ENCODE measurements at regions not wholly inside any gene's neighbourhood (a gene's known extent, or its start where the extent isn't known, plus 50 kb on each side); places are given as distances from the start of the nearest gene placed in this dataset.

DNA sequence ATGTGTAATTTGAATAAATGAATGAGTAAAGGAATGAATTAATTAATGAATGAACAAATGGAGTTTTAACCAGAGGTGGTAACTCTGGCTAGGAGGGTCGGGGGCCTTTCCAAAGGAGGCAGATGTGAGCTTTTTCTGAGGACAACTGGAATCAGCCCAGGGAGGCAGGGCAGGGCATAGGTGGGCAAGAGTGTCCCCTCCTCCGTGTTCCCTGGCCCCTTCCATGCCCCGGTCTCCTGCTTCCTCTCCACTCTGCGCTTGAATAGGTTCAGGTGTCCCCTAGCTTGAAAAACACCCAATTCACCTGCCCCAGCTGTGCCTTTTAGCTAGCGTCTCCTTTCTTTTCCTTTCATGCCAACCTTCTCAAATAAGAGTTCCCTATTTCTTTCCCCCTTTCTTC lies 473.1 kb downstream of the CDH26 start:
- H3K4me3 Mint-ChIP-seq (ENCODE audit: unreplicated experiment), result no peak overlapping the region
- no peaks in the 10 kb centered on the region for H3K36me3 Mint-ChIP-seq (ENCODE audit: insufficient read depth, unreplicated experiment)
- POLR2A ChIA-PET, result no interaction called here
- H3K9me3 Mint-ChIP-seq (ENCODE audit: unreplicated experiment), result no peaks in the 10 kb centered on the region
- CTCF ChIA-PET, result interaction anchor here (0.6 kb wide), 2 partner anchors 38 to 106 kb away, joined by 3 to 5 read pairs; no protein-coding TSS in a partner anchor
- no peak for DNase-seq (ENCODE audit: unreplicated experiment)
- H3K27me3 Mint-ChIP-seq (ENCODE audit: insufficient read depth, unreplicated experiment), result peaks cover 67% of the 10 kb centered on the region
- intact Hi-C loops (cut with micrococcal nuclease), result no loop called here
- no peak overlapping the region for H3K27ac Mint-ChIP-seq (ENCODE audit: low read depth, unreplicated experiment)
- BruUV-seq (replicated peaks), result no TSS peak
- TF ChIP-seq, protein P1, sequence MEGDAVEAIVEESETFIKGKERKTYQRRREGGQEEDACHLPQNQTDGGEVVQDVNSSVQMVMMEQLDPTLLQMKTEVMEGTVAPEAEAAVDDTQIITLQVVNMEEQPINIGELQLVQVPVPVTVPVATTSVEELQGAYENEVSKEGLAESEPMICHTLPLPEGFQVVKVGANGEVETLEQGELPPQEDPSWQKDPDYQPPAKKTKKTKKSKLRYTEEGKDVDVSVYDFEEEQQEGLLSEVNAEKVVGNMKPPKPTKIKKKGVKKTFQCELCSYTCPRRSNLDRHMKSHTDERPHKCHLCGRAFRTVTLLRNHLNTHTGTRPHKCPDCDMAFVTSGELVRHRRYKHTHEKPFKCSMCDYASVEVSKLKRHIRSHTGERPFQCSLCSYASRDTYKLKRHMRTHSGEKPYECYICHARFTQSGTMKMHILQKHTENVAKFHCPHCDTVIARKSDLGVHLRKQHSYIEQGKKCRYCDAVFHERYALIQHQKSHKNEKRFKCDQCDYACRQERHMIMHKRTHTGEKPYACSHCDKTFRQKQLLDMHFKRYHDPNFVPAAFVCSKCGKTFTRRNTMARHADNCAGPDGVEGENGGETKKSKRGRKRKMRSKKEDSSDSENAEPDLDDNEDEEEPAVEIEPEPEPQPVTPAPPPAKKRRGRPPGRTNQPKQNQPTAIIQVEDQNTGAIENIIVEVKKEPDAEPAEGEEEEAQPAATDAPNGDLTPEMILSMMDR (IDR thresholded peaks at IDR 0.05; ENCODE audit: unreplicated experiment), result no peak
- H3K4me1 Mint-ChIP-seq (ENCODE audit: insufficient read depth, unreplicated experiment), result no peaks in the 10 kb centered on the region

DNA sequence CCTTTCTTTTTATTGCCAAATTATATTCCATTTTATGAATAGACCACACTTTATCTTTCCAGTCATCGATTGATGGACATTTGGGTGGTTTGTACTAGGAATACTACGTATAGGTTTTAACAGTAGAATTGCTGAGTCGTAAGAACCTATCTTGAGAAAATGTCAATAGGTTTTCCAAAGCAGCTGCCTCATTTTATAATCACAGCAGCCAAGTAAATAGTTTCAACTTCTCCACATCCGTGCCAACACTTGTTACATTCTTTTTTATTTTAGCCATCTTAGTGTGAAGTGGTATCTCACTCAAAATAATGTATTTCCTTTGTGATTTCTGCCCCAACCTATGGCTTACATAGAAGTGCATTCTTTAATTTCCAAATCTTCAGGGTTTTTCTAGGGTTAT lies 479.2 kb downstream of the CDH26 start:
- ChIA-PET CTCF (no interaction called here), POLR2A (no interaction called here)
- H3K4me3 Mint-ChIP-seq (ENCODE audit: unreplicated experiment), result no peak overlapping the region
- TF ChIP-seq, protein P1 (IDR thresholded peaks at IDR 0.05; ENCODE audit: unreplicated experiment), result no peak
- no peaks in the 10 kb centered on the region for H3K4me1 Mint-ChIP-seq (ENCODE audit: insufficient read depth, unreplicated experiment)
- DNase-seq (ENCODE audit: unreplicated experiment), result no peak
- intact Hi-C loops (cut with micrococcal nuclease), result no loop called here
- peaks cover 8% of the 10 kb centered on the region for H3K9me3 Mint-ChIP-seq (ENCODE audit: unreplicated experiment)
- H3K36me3 Mint-ChIP-seq (ENCODE audit: insufficient read depth, unreplicated experiment), result no peaks in the 10 kb centered on the region
- H3K27me3 Mint-ChIP-seq (ENCODE audit: insufficient read depth, unreplicated experiment), result peaks cover 31% of the 10 kb centered on the region
- no peak overlapping the region for H3K27ac Mint-ChIP-seq (ENCODE audit: low read depth, unreplicated experiment)
- BruUV-seq (replicated peaks), result no TSS peak

DNA sequence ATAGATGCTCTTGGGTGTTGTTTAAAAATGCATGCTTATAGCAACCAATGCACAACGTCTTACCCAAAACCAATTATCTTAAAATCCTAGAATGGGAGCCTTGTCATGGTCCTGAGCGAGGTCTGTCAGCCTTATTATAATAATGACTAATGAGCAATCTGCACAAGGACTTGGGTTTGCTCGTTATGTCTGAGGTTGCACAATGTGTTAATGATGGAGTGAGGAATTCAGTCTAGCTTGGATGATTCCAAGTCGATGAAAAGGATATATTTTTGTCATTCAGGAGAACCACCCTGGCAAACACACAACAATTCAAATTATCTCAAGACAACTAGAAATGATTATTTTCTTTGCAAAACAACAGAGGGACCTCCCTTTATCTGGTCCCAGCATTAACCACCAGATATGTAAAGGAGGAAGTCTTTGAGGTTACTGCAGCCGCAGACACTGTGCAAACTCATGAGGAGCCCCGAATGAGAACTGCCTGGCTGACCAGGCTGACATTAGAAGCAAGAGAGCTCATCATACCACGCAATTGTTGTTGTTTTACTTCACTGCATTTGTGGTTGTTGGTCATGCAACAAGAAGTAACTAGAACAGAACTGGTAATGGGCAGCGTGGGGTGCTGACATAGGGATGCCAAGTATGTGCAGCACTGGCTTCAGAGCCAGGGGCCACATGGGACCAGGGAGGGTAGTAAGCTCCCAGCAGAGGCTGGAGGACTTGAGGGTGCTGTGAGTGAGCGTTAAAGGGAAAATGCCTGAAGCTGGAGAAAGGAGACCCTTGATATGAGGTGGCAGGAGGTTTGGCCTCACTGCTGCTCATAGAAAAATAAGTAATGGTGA lies 488.3 kb downstream of the CDH26 start:
- Mint-ChIP-seq H3K27ac (ENCODE audit: low read depth, unreplicated experiment) (no peak overlapping the region), H3K4me3 (ENCODE audit: unreplicated experiment) (no peak overlapping the region), H3K4me1 (ENCODE audit: insufficient read depth, unreplicated experiment) (no peaks in the 10 kb centered on the region), H3K27me3 (ENCODE audit: insufficient read depth, unreplicated experiment) (peaks cover 49% of the 10 kb centered on the region), H3K36me3 (ENCODE audit: insufficient read depth, unreplicated experiment) (no peaks in the 10 kb centered on the region), H3K9me3 (ENCODE audit: unreplicated experiment) (no peaks in the 10 kb centered on the region)
- CTCF ChIA-PET, result interaction anchor here (0.8 kb wide), 1 partner anchor 192 kb away, joined by 3 read pairs; no protein-coding TSS in a partner anchor
- BruUV-seq (replicated peaks), result no TSS peak
- DNase-seq (ENCODE audit: unreplicated experiment), result no peak
- intact Hi-C loops (cut with micrococcal nuclease), result no loop called here
- TF ChIP-seq, protein P1 (IDR thresholded peaks at IDR 0.05; ENCODE audit: unreplicated experiment), result no peak
- POLR2A ChIA-PET, result no interaction called here

DNA sequence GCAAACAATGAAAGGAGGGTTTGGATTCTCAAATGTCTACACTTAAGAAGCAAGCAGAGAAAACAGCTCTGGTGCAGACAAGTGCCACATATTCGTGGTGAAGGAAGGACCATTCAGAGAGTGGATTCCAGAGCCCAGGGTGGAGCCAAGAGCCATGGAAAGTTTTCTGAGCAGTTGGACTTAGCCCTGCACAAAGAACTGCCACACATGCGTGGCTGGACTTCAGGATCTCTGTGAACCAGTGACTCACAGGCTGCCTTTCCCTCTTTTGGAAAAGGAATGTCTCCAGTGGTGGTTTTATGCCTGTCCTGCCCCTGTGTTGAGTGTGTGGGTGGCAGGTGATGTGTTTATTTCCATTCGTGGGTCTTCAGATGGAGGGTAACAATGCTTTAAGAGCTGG lies 489.5 kb downstream of the CDH26 start:
- no TSS peak for BruUV-seq (replicated peaks)
- intact Hi-C loops (cut with micrococcal nuclease), result no loop called here
- Mint-ChIP-seq H3K9me3 (ENCODE audit: unreplicated experiment) (no peaks in the 10 kb centered on the region), H3K27ac (ENCODE audit: low read depth, unreplicated experiment) (no peak overlapping the region), H3K4me3 (ENCODE audit: unreplicated experiment) (no peak overlapping the region), H3K36me3 (ENCODE audit: insufficient read depth, unreplicated experiment) (no peaks in the 10 kb centered on the region), H3K4me1 (ENCODE audit: insufficient read depth, unreplicated experiment) (no peaks in the 10 kb centered on the region), H3K27me3 (ENCODE audit: insufficient read depth, unreplicated experiment) (peaks cover 54% of the 10 kb centered on the region)
- DNase-seq (ENCODE audit: unreplicated experiment), result no peak
- ChIA-PET POLR2A (interaction anchor here (0.6 kb wide), 1 partner anchor 116 kb away, joined by 3 read pairs; no protein-coding TSS in a partner anchor), CTCF (interaction anchor here (0.5 to 0.6 kb wide), 2 partner anchors 129 to 1339 kb away, joined by 3 read pairs; no protein-coding TSS in a partner anchor)
- TF ChIP-seq, protein P1 (IDR thresholded peaks at IDR 0.05; ENCODE audit: unreplicated experiment), result no peak
